Prostate gland (tissue), 2 donors: ENCODE measurements at regions not wholly inside any gene's neighbourhood (a gene's known extent, or its start where the extent isn't known, plus 50 kb on each side); places are given as distances from the start of the nearest gene placed in this dataset.

Experiments used
- DNase-seq: peaks from one replicate; pipeline ENCODE4 v3.0.0-alpha.2; 2019; ENCODE audit warnings: low spot score
- H3K27ac ChIP-seq, 2 donors: fragments of 200-600 bp; sonication (generic); 2 replicates each; pipeline ENCODE4 v1.5.1; 2017 to 2019
- H3K27me3 ChIP-seq: fragments of 200-600 bp; sonication (generic); replicated peaks from 2 replicates; pipeline ENCODE4 v1.5.1; 2019; ENCODE audit not compliant: insufficient read depth
- H3K36me3 ChIP-seq, 2 donors: fragments of 200-600 bp; sonication (generic); 1 replicate in 1 of 2; 2 replicates in 1 of 2; pipeline versions ENCODE4 v1.5.1 to v1.8.1; 2017 to 2019
- H3K4me1 ChIP-seq: fragments of 200-600 bp; sonication (generic); replicated peaks from 2 replicates; pipeline ENCODE4 v1.5.1; 2019
- H3K4me3 ChIP-seq, 2 donors: fragments of 200-600 bp; sonication (generic); 2 replicates each; pipeline ENCODE4 v1.5.1; 2017 to 2019
- H3K9me3 ChIP-seq: fragments of 200-600 bp; sonication (generic); 2 replicates; pipeline ENCODE4 v1.5.1; 2017
- CTCF ChIP-seq, 4 experiments: fragments of 200-600 bp in 2 of 4; fragments of 450-650 bp in 2 of 4; sonication (generic) in 2 of 4; IDR thresholded peaks; 1 replicate in 3 of 4; 2 replicates in 1 of 4; pipeline ENCODE4 v1.5.1; 2016 to 2019; ENCODE audit warnings: antibody characterized with exemption in 4 of 4, mild to moderate bottlenecking in 2 of 4, moderate library complexity in 2 of 4
- POLR2A ChIP-seq: fragments of 450-650 bp; IDR thresholded peaks from one replicate; pipeline ENCODE4 v1.6.1; 2016; ENCODE audit warnings: antibody characterized with exemption, mild to moderate bottlenecking
- POLR2AphosphoS5 ChIP-seq: sonication (generic); formaldehyde crosslinking; IDR thresholded peaks from one replicate; pipeline ENCODE4 v1.6.1; 2017; ENCODE audit warnings: antibody characterized with exemption
- WGBS: methylation state at CpG from one replicate; pipeline ENCODE4 v1.1.5; 2018; 5-methylcytosine and 5-hydroxymethylcytosine counted together
- intact Hi-C: fragments of 100-400 bp; cut with DNase I; formaldehyde crosslinking; loops from one replicate; pipeline ENCODE4 v1.14.2; 2022

GRCh38 chr15:92715758-92716157, 60.2 kb upstream of the FAM174B start:
- no peaks in the 10 kb centered on the region for H3K4me1 ChIP-seq
- intact Hi-C loops, result loop anchor here (2.0 to 10.0 kb wide), 4 partner anchors 51 to 618 kb away; no protein-coding TSS in a partner anchor
- no peak for TF ChIP-seq POLR2AphosphoS5
- H3K27ac ChIP-seq, result peak overlapping the region in 1 of 2 donors; percentile 11
- H3K36me3 ChIP-seq, result no peaks in the 10 kb centered on the region
- H3K27me3 ChIP-seq, result no peaks in the 10 kb centered on the region
- H3K4me3 ChIP-seq, result no peak overlapping the region
- no peak for DNase-seq
- H3K9me3 ChIP-seq, result no peaks in the 10 kb centered on the region
- 21% methylated on average over 7 of the region's 7 CpGs for WGBS

DNA sequence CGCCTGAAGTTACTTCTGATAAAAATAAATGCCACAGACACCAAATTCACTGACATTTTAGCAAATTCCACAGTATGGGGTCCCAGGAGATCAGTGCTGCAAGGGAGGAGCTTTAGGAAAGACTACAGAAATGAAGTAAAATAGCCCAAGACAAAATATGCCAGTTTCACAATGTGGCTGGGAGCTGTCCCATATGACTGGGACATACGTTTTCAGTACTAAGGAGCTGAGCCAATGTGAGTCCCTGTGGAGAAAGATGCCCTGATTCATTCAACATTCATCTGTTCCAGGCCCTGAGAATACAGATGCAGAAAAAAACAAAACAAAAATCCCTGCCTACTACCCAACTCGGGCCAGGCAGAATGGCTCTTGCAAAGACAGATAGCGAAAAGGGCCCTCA, 63.4 kb upstream of the FAM174B start:
- no peak for TF ChIP-seq POLR2AphosphoS5
- no peak for TF ChIP-seq POLR2A
- no peak for TF ChIP-seq CTCF (IDR thresholded peaks at IDR 0.05)
- Histone ChIP-seq H3K36me3 (no peaks in the 10 kb centered on the region), H3K4me3 (no peak overlapping the region), H3K9me3 (no peaks in the 10 kb centered on the region), H3K27me3 (no peaks in the 10 kb centered on the region), H3K27ac (no peak overlapping the region), H3K4me1 (no peaks in the 10 kb centered on the region)
- 85% methylated on average over 4 of the region's 4 CpGs for WGBS
- intact Hi-C loops, result loop anchor here (5.0 to 10.0 kb wide), 3 partner anchors 54 to 622 kb away; no protein-coding TSS in a partner anchor
- DNase-seq, result no peak

DNA sequence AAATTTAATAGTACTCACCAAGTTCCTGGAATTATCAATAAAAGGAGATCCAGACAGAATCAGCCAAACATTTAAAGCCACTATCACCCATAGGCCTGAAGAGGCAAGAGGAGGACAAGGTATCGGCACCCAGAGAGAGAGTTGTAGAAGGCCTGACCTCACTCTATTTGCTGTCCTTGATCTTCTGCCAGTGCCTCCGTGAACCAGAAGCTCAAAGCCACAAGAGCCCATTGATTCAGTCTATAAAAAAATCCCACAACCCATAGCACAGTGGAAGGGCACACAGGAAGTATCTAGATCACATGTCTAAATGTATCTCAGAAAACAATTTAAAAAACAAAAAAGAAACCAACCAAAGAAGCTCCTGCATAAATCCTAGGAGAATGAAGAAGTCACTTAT, 68.6 kb upstream of the FAM174B start:
- DNase-seq, result no peak
- Histone ChIP-seq H3K4me3 (no peak overlapping the region), H3K27me3 (no peaks in the 10 kb centered on the region), H3K36me3 (no peaks in the 10 kb centered on the region), H3K4me1 (no peaks in the 10 kb centered on the region), H3K9me3 (no peaks in the 10 kb centered on the region), H3K27ac (no peak overlapping the region)
- TF ChIP-seq POLR2A (no peak), CTCF (IDR thresholded peaks at IDR 0.05) (no peak), POLR2AphosphoS5 (no peak)
- WGBS, result 70% methylated on average over 2 of the region's 2 CpGs
- intact Hi-C loops, result no loop called here

- no peaks in the 10 kb centered on the region for H3K27me3 ChIP-seq
- no peak for DNase-seq
- H3K4me3 ChIP-seq, result no peak overlapping the region
- H3K9me3 ChIP-seq, result no peaks in the 10 kb centered on the region
- no peaks in the 10 kb centered on the region for H3K4me1 ChIP-seq
- intact Hi-C loops, result no loop called here
- no peaks in the 10 kb centered on the region for H3K36me3 ChIP-seq
- H3K27ac ChIP-seq, result no peak overlapping the region
- TF ChIP-seq POLR2AphosphoS5, result no peak
- TF ChIP-seq POLR2A, result no peak
- TF ChIP-seq CTCF (IDR thresholded peaks at IDR 0.05), result no peak
- 88% methylated on average over 2 of the region's 2 CpGs for WGBS
Measured at GRCh38 chr15:92725171-92725570, 69.6 kb upstream of the FAM174B start.

DNA sequence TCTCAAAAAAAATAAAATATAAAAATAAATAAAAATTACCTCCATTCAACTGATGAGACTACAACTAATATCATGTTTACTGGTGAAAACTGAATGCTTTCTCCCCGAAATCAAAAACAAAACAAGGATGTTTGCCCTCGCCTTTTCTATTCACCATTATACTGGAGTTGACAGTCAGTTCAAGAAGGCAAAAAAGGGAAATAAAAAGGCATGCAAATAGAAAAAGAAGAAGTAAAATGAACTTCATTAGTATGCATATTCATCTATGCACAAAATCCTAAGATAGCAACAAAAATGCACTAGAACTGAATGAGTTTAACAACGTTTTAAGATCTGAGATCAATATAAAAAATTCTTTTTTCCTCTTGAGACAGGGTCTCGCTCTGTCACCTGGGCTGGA, 72.7 kb upstream of the FAM174B start:
- Histone ChIP-seq H3K27ac (no peak overlapping the region), H3K4me3 (no peak overlapping the region), H3K9me3 (no peaks in the 10 kb centered on the region), H3K4me1 (no peaks in the 10 kb centered on the region), H3K36me3 (no peaks in the 10 kb centered on the region), H3K27me3 (no peaks in the 10 kb centered on the region)
- no peak for DNase-seq
- WGBS, result 87% methylated on average over 4 of the region's 4 CpGs
- intact Hi-C loops, result no loop called here
- TF ChIP-seq POLR2A (no peak), POLR2AphosphoS5 (no peak), CTCF (IDR thresholded peaks at IDR 0.05) (no peak)
